HL-60 (cell line): ENCODE measurements at regions not wholly inside any gene's neighbourhood (a gene's known extent, or its start where the extent isn't known, plus 50 kb on each side); places are given as distances from the start of the nearest gene placed in this dataset.

Experiments used
- CTCF ChIP-seq: IDR thresholded peaks from one replicate; pipeline ENCODE4 v1.5.1; 2011; ENCODE audit warnings: low read length, control low read depth, inconsistent platforms; ENCODE audit not compliant: insufficient read depth
- GABPA ChIP-seq: IDR thresholded peaks from 2 replicates; pipeline ENCODE4 v1.6.1; 2012; ENCODE audit warnings: low read depth
- POLR2AphosphoS5 ChIP-seq: IDR thresholded peaks from 2 replicates; pipeline ENCODE4 v1.6.1; 2012; ENCODE audit warnings: low read depth
- REST ChIP-seq: IDR thresholded peaks from 2 replicates; pipeline ENCODE4 v1.6.1; 2012; ENCODE audit warnings: low read depth; ENCODE audit not compliant: insufficient replicate concordance
- SPI1 ChIP-seq: IDR thresholded peaks from 2 replicates; pipeline ENCODE4 v1.6.1; 2012; ENCODE audit warnings: low read depth, mild to moderate bottlenecking, borderline replicate concordance

DNA sequence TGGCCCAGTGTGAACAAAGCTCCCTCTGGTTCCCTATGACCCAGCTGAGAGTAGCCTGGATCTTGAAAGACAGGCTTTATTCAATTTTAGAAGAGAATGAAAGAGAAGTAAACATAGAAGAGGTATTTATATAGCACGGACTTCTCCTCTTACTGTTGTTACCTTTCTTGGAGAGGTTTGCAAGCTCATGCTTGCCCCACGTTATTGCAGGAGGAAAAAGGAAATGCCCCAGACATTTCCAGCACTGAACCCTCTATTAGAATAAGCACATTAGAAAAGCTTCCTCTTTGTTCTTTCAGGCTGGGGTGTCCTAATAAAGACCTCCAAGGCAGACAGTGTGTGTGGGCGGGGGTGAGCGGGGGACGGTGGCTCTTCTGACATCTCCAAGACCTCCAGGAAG lies 98.7 kb upstream of the AGBL1 start:
- TF ChIP-seq CTCF = no peak
- no peak for TF ChIP-seq POLR2AphosphoS5
- no peak for TF ChIP-seq GABPA
- TF ChIP-seq REST = no peak
- TF ChIP-seq SPI1 = no peak
